ENCODE measurements at regions not wholly inside any gene's neighbourhood (a gene's known extent, or its start where the extent isn't known, plus 50 kb on each side); places are given as distances from the start of the nearest gene placed in this dataset.

DNA sequence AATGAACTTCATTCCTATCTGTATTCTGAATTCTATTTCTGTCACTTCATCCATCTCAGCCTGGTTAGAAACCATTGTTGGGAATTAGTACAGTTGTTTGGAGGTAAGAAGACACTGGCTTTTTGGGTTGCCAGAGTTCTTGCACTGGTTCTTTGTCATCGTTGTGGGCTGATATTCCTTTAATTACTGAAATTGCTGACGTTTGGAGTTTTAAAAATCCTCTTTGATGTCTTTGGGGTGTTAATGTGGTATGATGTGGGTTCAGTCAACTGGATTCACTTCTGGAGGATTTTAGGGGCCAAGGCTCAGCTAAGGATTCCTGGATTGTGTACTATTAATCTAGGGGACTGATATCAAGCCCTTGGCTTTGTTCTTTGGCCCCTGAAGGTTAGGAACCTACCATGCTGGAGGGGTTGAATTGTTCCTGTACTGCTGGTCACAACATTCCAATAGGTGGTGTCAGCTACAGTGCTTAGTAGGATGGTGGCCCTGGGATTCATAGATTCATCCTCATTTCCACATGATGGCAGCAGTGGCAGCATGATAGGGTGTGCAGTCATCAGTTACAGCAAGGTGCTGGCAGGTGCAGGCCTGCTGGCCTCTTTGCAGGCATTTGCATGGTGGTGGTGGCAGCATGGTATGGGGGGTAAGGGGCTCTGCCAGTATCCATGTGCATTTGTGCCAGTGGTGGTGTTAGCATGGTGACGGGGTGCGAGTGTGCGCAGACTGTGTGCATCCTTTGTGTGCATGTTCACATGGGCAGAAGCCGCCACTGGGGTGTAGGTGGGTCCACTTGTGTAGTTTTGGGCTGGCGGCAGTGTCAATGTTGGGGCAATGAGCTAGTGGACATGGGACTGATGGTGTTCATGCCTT, 301.3 kb downstream of the TEX13C start (continued):
- TF ChIP-seq JUND (IDR thresholded peaks at IDR 0.05; ENCODE audit: borderline replicate concordance, low read depth, low read length) = no peak
- no peak for TF ChIP-seq JUND (tag; IDR thresholded peaks at IDR 0.05; ENCODE audit: borderline replicate concordance, low read depth, low read length)
- TF ChIP-seq, protein P1, sequence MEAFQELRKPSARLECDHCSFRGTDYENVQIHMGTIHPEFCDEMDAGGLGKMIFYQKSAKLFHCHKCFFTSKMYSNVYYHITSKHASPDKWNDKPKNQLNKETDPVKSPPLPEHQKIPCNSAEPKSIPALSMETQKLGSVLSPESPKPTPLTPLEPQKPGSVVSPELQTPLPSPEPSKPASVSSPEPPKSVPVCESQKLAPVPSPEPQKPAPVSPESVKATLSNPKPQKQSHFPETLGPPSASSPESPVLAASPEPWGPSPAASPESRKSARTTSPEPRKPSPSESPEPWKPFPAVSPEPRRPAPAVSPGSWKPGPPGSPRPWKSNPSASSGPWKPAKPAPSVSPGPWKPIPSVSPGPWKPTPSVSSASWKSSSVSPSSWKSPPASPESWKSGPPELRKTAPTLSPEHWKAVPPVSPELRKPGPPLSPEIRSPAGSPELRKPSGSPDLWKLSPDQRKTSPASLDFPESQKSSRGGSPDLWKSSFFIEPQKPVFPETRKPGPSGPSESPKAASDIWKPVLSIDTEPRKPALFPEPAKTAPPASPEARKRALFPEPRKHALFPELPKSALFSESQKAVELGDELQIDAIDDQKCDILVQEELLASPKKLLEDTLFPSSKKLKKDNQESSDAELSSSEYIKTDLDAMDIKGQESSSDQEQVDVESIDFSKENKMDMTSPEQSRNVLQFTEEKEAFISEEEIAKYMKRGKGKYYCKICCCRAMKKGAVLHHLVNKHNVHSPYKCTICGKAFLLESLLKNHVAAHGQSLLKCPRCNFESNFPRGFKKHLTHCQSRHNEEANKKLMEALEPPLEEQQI (IDR thresholded peaks at IDR 0.05) = no peak
- no peak for TF ChIP-seq TAF9B (IDR thresholded peaks at IDR 0.05; ENCODE audit: partially characterized antibody)
- no peak for TF ChIP-seq BACH1 (tag; IDR thresholded peaks at IDR 0.05)
- no peak for TF ChIP-seq ZNF143 (CRISPR knock-in tag; IDR thresholded peaks at IDR 0.05)
- no peak for TF ChIP-seq ZNF445 (CRISPR knock-in tag; IDR thresholded peaks at IDR 0.05; ENCODE audit: low read depth)

DNA sequence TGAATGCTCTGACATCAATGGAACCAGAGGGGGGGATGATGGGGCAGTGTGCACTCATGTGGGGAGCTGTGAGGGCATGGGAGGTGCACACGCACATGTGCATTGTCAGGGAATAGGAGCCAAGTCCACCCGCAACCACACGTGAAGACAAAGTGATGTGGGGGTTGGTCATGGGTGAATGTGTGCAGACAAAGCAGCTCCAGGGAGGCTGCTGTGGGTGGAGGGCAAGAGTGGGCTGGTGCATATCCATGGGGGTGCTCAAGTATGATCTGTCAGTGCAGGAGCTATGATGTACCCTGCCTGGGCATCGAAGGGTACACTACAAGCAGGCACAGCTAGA, 301.9 kb downstream of the TEX13C start:
- Histone ChIP-seq H3K27ac (ENCODE audit: extremely low read depth, low read depth, low read length) (no peak overlapping the region), H3K79me2 (ENCODE audit: control insufficient read depth, insufficient read depth, low read length) (no peaks in the 10 kb centered on the region), H3K9me1 (ENCODE audit: control insufficient read depth, insufficient read depth, low read length) (no peaks in the 10 kb centered on the region), H2AFZ (ENCODE audit: low read depth, low read length) (no peak overlapping the region), H3K4me3 (no peak overlapping the region), H3K4me2 (ENCODE audit: insufficient read depth, low read length) (no peak overlapping the region), H3K9ac (ENCODE audit: insufficient read depth in 1 of 2, low read depth in 2 of 2, low read length in 2 of 2) (no peak overlapping the region), H4K20me1 (replicated peaks; ENCODE audit: control insufficient read depth, insufficient read depth, low read length) (no peaks in the 10 kb centered on the region), H3K9me3 (replicated peaks; ENCODE audit: control insufficient read depth, insufficient read depth, low read depth, low read length) (no peaks in the 10 kb centered on the region), H3K36me3 (ENCODE audit: control insufficient read depth, insufficient read depth, low read length) (no peaks in the 10 kb centered on the region), H3K27me3 (ENCODE audit: control insufficient read depth in 2 of 2, insufficient read depth in 2 of 2, low read length in 2 of 2) (no peaks in the 10 kb centered on the region), H3K4me1 (replicated peaks in 1 of 2; ENCODE audit: control insufficient read depth in 2 of 2, insufficient read depth in 2 of 2, low read length in 2 of 2) (peaks cover 0 to 5% of the 10 kb centered on the region in 2 experiments; a peak in 2 of 5 replicates)
- TF ChIP-seq ZNF282 (CRISPR knock-in tag; IDR thresholded peaks at IDR 0.05) = no peak
- TF ChIP-seq NFYB (IDR thresholded peaks at IDR 0.05; ENCODE audit: extremely low read depth, insufficient read length) = no peak
- no peak for TF ChIP-seq RBM22 (IDR thresholded peaks at IDR 0.05; ENCODE audit: low read depth, low read length, poor library complexity, severe bottlenecking)
- TF ChIP-seq NFE2L1 (tag; IDR thresholded peaks at IDR 0.05; ENCODE audit: borderline replicate concordance, low read depth) = no peak
- TF ChIP-seq EHMT2 (IDR thresholded peaks at IDR 0.05) = no peak
- TF ChIP-seq NFXL1 (CRISPR knock-in tag; IDR thresholded peaks at IDR 0.05) = no peak
- no peak for TF ChIP-seq SRF (CRISPR knock-in tag; IDR thresholded peaks at IDR 0.05)
- TF ChIP-seq, protein P2, sequence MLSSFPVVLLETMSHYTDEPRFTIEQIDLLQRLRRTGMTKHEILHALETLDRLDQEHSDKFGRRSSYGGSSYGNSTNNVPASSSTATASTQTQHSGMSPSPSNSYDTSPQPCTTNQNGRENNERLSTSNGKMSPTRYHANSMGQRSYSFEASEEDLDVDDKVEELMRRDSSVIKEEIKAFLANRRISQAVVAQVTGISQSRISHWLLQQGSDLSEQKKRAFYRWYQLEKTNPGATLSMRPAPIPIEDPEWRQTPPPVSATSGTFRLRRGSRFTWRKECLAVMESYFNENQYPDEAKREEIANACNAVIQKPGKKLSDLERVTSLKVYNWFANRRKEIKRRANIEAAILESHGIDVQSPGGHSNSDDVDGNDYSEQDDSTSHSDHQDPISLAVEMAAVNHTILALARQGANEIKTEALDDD (IDR thresholded peaks at IDR 0.05) = no peak
- TF ChIP-seq TEAD1 (CRISPR knock-in tag; IDR thresholded peaks at IDR 0.05) = no peak
- ChIA-PET POLR2A (no interaction called here), CTCF (ENCODE audit: low intra/inter-chr PET ratio) (no interaction called here)
- DNase-seq (ENCODE audit: extremely low read depth in 1 of 4, low spot score in 3 of 4) (no peak), FAIRE-seq (no peak), ATAC-seq (no peak)
- 42% methylated on average over 2 of the region's 4 CpGs for WGBS (ENCODE audit: insufficient coverage, low coverage, missing lambda C conversion rate)
- in situ Hi-C loops (cut with MboI) = no loop called here
- BruUV-seq (replicated peaks) = no TSS peak
- intact Hi-C loops (cut with micrococcal nuclease) = no loop called here
